ENCODE measurements at regions not wholly inside any gene's neighbourhood (a gene's known extent, or its start where the extent isn't known, plus 50 kb on each side); places are given as distances from the start of the nearest gene placed in this dataset.

DNA sequence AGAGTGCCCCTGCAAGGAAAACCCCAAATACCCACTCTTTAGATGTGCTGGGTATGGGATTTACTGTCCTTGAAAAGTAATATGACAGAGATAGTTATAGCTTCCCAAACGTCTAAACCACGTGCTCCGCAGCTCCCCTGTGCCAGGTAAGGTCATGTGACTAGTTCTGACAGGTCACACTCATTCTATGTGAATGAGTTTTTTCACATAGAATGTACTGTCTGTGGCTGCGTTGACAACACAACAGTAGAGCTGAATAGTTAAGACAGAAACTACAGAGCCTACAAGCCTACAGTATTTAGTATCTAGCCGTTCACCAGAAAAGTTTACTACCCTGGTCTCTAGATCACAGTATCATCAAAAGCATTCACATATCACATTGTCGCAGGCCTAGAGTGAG is 236.2 kb downstream of the ETS1 start:
- no peak overlapping the region for H3K27ac Mint-ChIP-seq (ENCODE audit: unreplicated experiment)
- DNase-seq (ENCODE audit: low spot score): no peak
- H3K27me3 Mint-ChIP-seq (ENCODE audit: low read depth): peaks cover 1% of the 10 kb centered on the region
- TF ChIP-seq, protein P1, sequence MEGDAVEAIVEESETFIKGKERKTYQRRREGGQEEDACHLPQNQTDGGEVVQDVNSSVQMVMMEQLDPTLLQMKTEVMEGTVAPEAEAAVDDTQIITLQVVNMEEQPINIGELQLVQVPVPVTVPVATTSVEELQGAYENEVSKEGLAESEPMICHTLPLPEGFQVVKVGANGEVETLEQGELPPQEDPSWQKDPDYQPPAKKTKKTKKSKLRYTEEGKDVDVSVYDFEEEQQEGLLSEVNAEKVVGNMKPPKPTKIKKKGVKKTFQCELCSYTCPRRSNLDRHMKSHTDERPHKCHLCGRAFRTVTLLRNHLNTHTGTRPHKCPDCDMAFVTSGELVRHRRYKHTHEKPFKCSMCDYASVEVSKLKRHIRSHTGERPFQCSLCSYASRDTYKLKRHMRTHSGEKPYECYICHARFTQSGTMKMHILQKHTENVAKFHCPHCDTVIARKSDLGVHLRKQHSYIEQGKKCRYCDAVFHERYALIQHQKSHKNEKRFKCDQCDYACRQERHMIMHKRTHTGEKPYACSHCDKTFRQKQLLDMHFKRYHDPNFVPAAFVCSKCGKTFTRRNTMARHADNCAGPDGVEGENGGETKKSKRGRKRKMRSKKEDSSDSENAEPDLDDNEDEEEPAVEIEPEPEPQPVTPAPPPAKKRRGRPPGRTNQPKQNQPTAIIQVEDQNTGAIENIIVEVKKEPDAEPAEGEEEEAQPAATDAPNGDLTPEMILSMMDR (IDR thresholded peaks at IDR 0.05): no peak
- no peaks in the 10 kb centered on the region for H3K9me3 Mint-ChIP-seq (ENCODE audit: low read depth)
- H3K4me1 Mint-ChIP-seq (ENCODE audit: low read depth): no peaks in the 10 kb centered on the region
- no peak overlapping the region for H3K4me3 Mint-ChIP-seq (ENCODE audit: unreplicated experiment)
- H3K36me3 Mint-ChIP-seq (ENCODE audit: low read depth): no peaks in the 10 kb centered on the region

DNA sequence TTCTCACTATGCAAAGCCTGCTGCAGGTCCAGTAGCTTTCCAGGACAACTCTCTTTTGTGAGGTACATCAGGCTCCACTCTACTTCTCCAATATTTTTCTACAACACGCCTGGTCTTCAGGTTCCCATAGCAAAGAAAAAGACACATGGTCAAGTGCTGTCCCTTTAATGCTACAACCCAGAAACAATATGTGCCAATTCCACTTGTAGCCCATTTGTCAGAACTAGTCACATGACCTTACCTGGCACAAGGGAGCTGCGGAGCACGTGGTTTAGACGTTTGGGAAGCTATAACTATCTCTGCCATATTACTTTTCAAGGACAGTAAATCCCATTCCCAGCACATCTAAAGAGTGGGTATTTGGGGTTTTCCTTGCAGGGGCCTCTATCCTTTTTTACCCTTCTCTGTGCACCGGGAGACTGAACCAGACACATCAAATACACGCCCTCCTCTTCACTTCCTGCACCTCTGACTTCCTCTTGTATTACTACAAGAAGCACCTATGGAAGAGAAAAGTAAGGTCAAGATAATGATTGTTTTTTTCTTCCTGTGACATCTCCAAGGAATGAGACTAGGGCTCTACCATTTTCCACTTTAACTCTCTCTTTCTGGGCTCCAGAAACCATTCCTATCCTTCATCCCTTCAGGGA is 237.6 kb downstream of the ETS1 start:
- TF ChIP-seq, protein P1 (IDR thresholded peaks at IDR 0.05): no peak
- peaks cover 1% of the 10 kb centered on the region for H3K27me3 Mint-ChIP-seq (ENCODE audit: low read depth)
- H3K36me3 Mint-ChIP-seq (ENCODE audit: low read depth): no peaks in the 10 kb centered on the region
- no peak overlapping the region for H3K27ac Mint-ChIP-seq (ENCODE audit: unreplicated experiment)
- no peak for DNase-seq (ENCODE audit: low spot score)
- no peaks in the 10 kb centered on the region for H3K4me1 Mint-ChIP-seq (ENCODE audit: low read depth)
- H3K4me3 Mint-ChIP-seq (ENCODE audit: unreplicated experiment): no peak overlapping the region
- H3K9me3 Mint-ChIP-seq (ENCODE audit: low read depth): no peaks in the 10 kb centered on the region

DNA sequence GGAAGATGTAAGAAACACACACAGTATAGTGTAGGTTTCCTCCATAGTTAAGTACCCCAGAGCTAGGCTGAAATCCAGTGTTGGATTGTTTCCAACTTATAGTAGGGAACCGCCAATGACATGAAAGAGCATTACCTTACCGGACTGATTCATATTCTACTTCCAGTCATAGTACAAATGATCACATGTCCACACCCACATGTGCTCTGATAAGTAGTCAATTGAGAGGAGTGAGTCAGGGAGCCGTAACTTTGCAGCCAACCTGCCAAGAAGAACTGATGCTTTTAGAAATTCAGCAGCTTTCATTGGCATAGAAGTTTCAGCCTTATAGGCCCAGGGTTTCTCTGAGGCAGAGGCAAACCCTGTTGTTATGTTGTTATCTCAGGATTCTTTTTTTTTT is 240.6 kb downstream of the ETS1 start:
- H3K4me3 Mint-ChIP-seq (ENCODE audit: unreplicated experiment): no peak overlapping the region
- TF ChIP-seq, protein P1 (IDR thresholded peaks at IDR 0.05): no peak
- no peaks in the 10 kb centered on the region for H3K36me3 Mint-ChIP-seq (ENCODE audit: low read depth)
- H3K9me3 Mint-ChIP-seq (ENCODE audit: low read depth): no peaks in the 10 kb centered on the region
- no peak for DNase-seq (ENCODE audit: low spot score)
- no peak overlapping the region for H3K27ac Mint-ChIP-seq (ENCODE audit: unreplicated experiment)
- peaks cover 1% of the 10 kb centered on the region for H3K27me3 Mint-ChIP-seq (ENCODE audit: low read depth)
- H3K4me1 Mint-ChIP-seq (ENCODE audit: low read depth): peaks cover 17% of the 10 kb centered on the region

DNA sequence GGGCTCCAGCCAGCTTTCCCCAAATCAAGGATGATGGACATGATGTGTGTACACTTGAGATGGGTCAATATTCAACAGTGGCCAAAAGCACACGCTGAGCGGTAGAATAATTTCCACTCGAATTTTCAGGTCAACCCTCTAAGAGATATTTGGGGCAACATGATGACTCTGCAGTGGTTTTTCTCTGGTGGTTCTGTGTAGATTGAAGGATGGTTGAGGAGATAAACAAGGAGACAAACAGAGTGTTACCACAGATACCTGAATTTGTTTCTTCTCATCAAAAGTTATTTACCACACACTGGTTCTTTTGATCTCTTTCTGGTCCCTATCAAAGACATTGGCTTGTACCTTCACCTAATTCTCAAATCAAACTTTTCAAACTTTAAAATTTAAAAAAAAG is 242.0 kb downstream of the ETS1 start:
- TF ChIP-seq, protein P1 (IDR thresholded peaks at IDR 0.05): no peak
- Mint-ChIP-seq H3K27me3 (ENCODE audit: low read depth) (peaks cover 1% of the 10 kb centered on the region), H3K4me1 (ENCODE audit: low read depth) (peaks cover 21% of the 10 kb centered on the region), H3K27ac (ENCODE audit: unreplicated experiment) (no peak overlapping the region), H3K4me3 (ENCODE audit: unreplicated experiment) (no peak overlapping the region), H3K9me3 (ENCODE audit: low read depth) (no peaks in the 10 kb centered on the region), H3K36me3 (ENCODE audit: low read depth) (no peaks in the 10 kb centered on the region)
- no peak for DNase-seq (ENCODE audit: low spot score)

DNA sequence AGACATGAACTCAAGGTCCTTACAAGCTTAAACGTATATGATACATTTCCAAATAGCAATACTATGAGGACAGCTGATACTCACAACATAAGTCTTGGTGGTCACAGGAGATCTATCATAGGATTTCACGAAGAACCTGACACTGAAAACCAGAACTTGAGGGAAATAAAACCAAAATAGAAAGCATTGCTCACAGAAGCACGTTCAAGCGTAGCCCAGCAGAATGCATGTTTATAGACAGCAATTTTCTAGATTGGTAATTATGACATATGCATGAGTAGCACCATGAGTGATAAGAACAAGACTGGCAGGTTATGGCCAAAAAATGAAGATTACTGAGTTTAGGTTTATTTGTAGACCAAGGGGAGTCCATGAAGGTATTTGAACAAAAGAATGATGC is 243.5 kb downstream of the ETS1 start:
- TF ChIP-seq, protein P1 (IDR thresholded peaks at IDR 0.05): no peak
- Mint-ChIP-seq H3K4me3 (ENCODE audit: unreplicated experiment) (no peak overlapping the region), H3K9me3 (ENCODE audit: low read depth) (no peaks in the 10 kb centered on the region), H3K27ac (ENCODE audit: unreplicated experiment) (no peak overlapping the region), H3K27me3 (ENCODE audit: low read depth) (no peaks in the 10 kb centered on the region), H3K4me1 (ENCODE audit: low read depth) (peaks cover 25% of the 10 kb centered on the region), H3K36me3 (ENCODE audit: low read depth) (no peaks in the 10 kb centered on the region)
- DNase-seq (ENCODE audit: low spot score): no peak
